Activated CD8-positive, alpha-beta T cell treated with anti-CD3 and anti-CD28 coated beads for 36 hours (primary cell): ENCODE measurements at regions not wholly inside any gene's neighbourhood (a gene's known extent, or its start where the extent isn't known, plus 50 kb on each side); places are given as distances from the start of the nearest gene placed in this dataset.

ENCODE experiments used
- ATAC-seq: fragments of 200-7000 bp; cut with Tn5 transposase; one replicate; pipeline ENCODE4 v1.10.0; 2021; ENCODE audit warnings: mild to moderate bottlenecking, moderate library complexity
- CTCF ChIA-PET: fragments of 350-600 bp; sonication (Branson Sonifier 250); formaldehyde crosslinking; loops from one replicate; lab custom pipeline; 2021; ENCODE audit warnings: antibody characterized with exemption; lab: Charles Lee
- POLR2A ChIA-PET: fragments of 350-600 bp; sonication (Branson Sonifier 250); formaldehyde crosslinking; loops from one replicate; lab custom pipeline; 2021; ENCODE audit warnings: antibody characterized with exemption; lab: Charles Lee
- DNase-seq: peaks from one replicate; pipeline ENCODE4 v3.0.0-alpha.2; 2020
- H3K27ac Mint-ChIP-seq: one replicate; pipeline ENCODE4 v1.8.0; 2021; ENCODE audit warnings: mild to moderate bottlenecking, mixed read lengths
- H3K27me3 Mint-ChIP-seq: one replicate; pipeline ENCODE4 v1.8.0; 2021; ENCODE audit warnings: mixed read lengths
- H3K36me3 Mint-ChIP-seq: one replicate; pipeline ENCODE4 v1.8.0; 2021; ENCODE audit warnings: low read depth, mixed read lengths
- H3K4me1 Mint-ChIP-seq: one replicate; pipeline ENCODE4 v1.8.0; 2021; ENCODE audit warnings: low read depth, mixed read lengths
- H3K4me3 Mint-ChIP-seq: one replicate; pipeline ENCODE4 v1.8.0; 2021; ENCODE audit warnings: mild to moderate bottlenecking, moderate library complexity, mixed read lengths
- H3K9me3 Mint-ChIP-seq: one replicate; pipeline ENCODE4 v1.8.0; 2021; ENCODE audit warnings: mixed read lengths
- CTCF ChIP-seq: fragments of 200-600 bp; IDR thresholded peaks from one replicate; pipeline ENCODE4 v1.8.0; 2022; ENCODE audit warnings: antibody characterized with exemption, mild to moderate bottlenecking
- intact Hi-C: fragments of 100-400 bp; cut with micrococcal nuclease; formaldehyde crosslinking; loops from one replicate; pipeline ENCODE4 v1.10.0; 2022

- no peak for TF ChIP-seq CTCF
- no peaks in the 10 kb centered on the region for H3K36me3 Mint-ChIP-seq
- H3K27ac Mint-ChIP-seq, result no peak overlapping the region
- H3K4me1 Mint-ChIP-seq, result no peaks in the 10 kb centered on the region
- CTCF ChIA-PET, result no interaction called here
- POLR2A ChIA-PET, result no interaction called here
- ATAC-seq (no peak), DNase-seq (no peak)
- no peak overlapping the region for H3K4me3 Mint-ChIP-seq
- peaks cover 1% of the 10 kb centered on the region for H3K9me3 Mint-ChIP-seq
- intact Hi-C loops, result no loop called here
- peaks cover 1% of the 10 kb centered on the region for H3K27me3 Mint-ChIP-seq
Observed at GRCh38 chr2:65781756-65782155, 349.4 kb upstream of the SPRED2 start.

GRCh38 chr2:65779021-65779420 is 346.6 kb upstream of the SPRED2 start:
- peaks cover 4% of the 10 kb centered on the region for H3K27me3 Mint-ChIP-seq
- no peak for ATAC-seq

GRCh38 chr2:65778137-65778536 is 345.7 kb upstream of the SPRED2 start:
- no peak for DNase-seq
- Mint-ChIP-seq H3K4me1 (no peaks in the 10 kb centered on the region), H3K9me3 (peaks cover 1% of the 10 kb centered on the region), H3K27me3 (peaks cover 4% of the 10 kb centered on the region), H3K4me3 (no peak overlapping the region), H3K27ac (no peak overlapping the region), H3K36me3 (no peaks in the 10 kb centered on the region)
- no peak for ATAC-seq
- POLR2A ChIA-PET, result no interaction called here
- no peak for TF ChIP-seq CTCF
- CTCF ChIA-PET, result no interaction called here
- intact Hi-C loops, result no loop called here

More at GRCh38 chr2:65779021-65779420, 346.6 kb upstream of the SPRED2 start:
- TF ChIP-seq CTCF, result no peak
- Mint-ChIP-seq H3K4me3 (no peak overlapping the region), H3K27ac (no peak overlapping the region), H3K36me3 (no peaks in the 10 kb centered on the region), H3K9me3 (peaks cover 1% of the 10 kb centered on the region), H3K4me1 (no peaks in the 10 kb centered on the region)
- CTCF ChIA-PET, result no interaction called here
- DNase-seq, result no peak
- POLR2A ChIA-PET, result no interaction called here
- intact Hi-C loops, result no loop called here

GRCh38 chr2:65775839-65776238 is 343.4 kb upstream of the SPRED2 start:
- H3K36me3 Mint-ChIP-seq, result no peaks in the 10 kb centered on the region
- POLR2A ChIA-PET, result no interaction called here
- intact Hi-C loops, result no loop called here
- no peaks in the 10 kb centered on the region for H3K4me1 Mint-ChIP-seq
- no peak for TF ChIP-seq CTCF
- H3K27ac Mint-ChIP-seq, result no peak overlapping the region
- no peak overlapping the region for H3K4me3 Mint-ChIP-seq
- DNase-seq (no peak), ATAC-seq (no peak)
- peaks cover 3% of the 10 kb centered on the region for H3K27me3 Mint-ChIP-seq
- H3K9me3 Mint-ChIP-seq, result peaks cover 1% of the 10 kb centered on the region
- CTCF ChIA-PET, result no interaction called here

GRCh38 chr2:65767946-65768345 is 335.5 kb upstream of the SPRED2 start:
- POLR2A ChIA-PET, result no interaction called here
- no peak for DNase-seq
- TF ChIP-seq CTCF, result no peak
- Mint-ChIP-seq H3K9me3 (no peaks in the 10 kb centered on the region), H3K27ac (no peak overlapping the region), H3K4me3 (no peak overlapping the region), H3K4me1 (no peaks in the 10 kb centered on the region), H3K36me3 (no peaks in the 10 kb centered on the region), H3K27me3 (no peaks in the 10 kb centered on the region)
- CTCF ChIA-PET, result no interaction called here
- ATAC-seq, result no peak
- intact Hi-C loops, result no loop called here
